ENCODE measurements at regions not wholly inside any gene's neighbourhood (a gene's known extent, or its start where the extent isn't known, plus 50 kb on each side); places are given as distances from the start of the nearest gene placed in this dataset.

DNA sequence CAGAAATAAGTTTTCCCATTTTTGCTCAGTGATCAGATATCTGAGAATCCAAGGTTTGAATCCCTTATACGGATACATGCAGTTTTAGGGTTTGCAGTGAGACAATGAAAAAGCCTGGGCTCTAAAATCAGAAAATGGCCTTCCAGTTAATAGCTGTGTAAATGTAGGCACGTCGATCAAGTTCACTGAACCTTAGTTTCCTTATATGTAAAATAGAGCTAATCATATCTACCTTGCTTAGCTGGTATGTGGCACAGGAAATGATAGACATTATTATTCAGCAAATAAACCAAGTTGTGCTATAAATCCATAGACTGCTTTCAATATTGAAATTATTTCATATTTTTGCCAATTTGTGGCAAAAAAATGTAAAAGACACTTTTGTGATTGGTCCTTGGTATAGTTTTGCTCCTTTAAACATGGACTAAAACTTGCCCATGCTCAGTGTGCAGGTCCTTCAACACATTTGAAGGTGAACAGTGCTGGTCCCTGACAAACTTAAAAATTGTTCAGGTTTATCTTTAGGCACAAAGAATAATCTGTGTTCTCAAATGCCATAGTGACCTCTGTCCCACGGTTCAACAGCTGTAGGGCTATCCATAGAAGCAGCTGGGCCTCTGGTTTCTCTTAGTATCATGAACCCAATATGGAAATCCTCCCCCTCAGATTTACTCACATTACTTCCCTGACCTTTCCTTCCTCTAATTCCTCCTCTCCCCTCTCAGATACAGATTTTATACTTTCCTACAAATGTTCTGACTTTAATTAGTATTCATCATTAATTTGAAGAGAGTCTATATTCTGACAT is 51.0 kb downstream of the CCDC54 start:
- no peak for DNase-seq

DNA sequence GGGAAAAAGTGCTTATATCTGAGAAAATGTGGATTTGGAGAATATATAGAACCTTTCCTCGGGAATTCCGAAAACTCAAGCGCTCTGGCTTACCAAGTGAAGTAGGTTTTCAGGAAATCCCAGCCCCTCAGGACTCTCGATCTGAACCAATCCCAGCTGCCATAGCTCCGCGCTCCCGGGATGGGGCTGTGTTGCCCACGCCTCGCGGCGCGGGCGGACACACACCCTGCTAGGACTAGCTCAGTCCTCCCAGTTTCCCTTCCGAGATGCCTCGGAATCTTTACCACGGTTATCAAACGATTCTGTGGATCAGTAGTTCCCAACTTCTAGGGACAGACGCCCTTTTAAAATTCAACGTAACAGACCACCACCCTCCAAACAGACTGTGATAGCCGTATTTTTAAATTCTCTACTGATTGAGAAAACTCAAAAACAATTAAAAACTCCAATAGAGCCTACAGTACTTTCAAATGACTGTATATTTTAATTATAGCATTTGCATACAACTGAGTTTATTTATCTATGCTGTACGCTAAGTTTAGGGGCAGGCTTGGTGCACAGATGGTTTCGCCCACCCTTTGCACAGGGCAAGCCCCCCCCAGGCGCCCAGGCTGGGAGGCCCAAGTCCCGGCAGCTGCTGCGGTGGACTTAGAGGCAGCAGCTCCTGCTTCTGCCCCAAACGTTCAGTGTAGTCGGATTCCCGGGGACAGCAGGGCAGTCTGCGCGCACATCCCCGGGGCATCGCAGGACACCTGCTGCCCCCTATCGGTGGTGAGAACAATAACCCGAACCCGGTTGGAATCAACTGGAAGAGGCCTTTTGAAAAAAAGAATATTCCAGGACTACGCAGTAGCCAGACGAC is 52.3 kb downstream of the CCDC54 start:
- peak; percentile 75 to 80 for DNase-seq

DNA sequence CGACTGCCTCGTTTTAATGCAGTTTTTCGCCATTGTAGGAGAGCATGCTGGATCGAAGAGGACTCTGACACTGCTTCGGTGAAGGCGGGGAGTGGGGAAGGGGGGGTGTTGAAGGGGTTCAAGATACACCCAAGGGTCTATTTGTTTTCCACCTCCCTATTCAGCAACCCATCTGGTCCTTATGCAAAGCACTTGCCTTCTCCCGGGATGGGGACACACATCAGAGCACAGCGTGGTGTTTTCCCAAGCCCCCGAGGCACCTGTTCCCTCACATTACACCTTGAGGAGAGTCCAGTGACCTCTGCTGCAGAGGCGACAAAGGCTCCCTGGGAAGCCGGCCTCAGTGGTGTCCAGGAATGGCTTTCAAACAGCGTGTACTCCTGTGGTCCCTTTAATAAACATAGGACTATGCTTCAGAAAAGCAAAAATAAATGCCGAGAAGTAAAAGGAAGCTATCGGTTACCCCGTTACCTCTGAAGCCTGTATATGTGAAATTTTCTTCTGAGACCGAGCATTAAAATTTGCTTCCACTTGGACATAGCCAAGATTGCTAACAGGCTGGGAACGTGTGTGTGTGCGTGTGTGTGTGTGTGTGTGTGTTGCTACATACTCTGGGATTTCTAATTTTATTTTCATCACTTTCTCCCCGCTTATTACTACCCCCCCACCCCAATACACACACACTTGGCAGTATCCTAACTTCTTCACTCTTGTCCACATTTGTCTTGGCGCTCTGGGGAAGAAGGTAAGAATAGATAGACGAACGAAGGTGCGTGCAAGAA is 53.2 kb downstream of the CCDC54 start:
- no peak for DNase-seq

DNA sequence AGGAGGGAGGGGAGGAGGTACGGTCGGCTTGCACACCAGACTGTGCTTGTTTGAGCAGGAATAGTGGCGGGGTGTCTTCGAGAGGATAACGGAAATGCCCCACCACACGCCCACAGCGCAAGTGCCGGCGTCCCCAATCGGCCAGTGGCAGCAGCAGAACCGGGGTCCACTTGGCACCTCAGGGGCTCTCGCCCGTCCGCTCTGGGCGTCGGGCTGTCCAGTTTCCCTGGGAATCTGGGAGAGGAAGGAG is 53.7 kb downstream of the CCDC54 start:
- no peak for DNase-seq

DNA sequence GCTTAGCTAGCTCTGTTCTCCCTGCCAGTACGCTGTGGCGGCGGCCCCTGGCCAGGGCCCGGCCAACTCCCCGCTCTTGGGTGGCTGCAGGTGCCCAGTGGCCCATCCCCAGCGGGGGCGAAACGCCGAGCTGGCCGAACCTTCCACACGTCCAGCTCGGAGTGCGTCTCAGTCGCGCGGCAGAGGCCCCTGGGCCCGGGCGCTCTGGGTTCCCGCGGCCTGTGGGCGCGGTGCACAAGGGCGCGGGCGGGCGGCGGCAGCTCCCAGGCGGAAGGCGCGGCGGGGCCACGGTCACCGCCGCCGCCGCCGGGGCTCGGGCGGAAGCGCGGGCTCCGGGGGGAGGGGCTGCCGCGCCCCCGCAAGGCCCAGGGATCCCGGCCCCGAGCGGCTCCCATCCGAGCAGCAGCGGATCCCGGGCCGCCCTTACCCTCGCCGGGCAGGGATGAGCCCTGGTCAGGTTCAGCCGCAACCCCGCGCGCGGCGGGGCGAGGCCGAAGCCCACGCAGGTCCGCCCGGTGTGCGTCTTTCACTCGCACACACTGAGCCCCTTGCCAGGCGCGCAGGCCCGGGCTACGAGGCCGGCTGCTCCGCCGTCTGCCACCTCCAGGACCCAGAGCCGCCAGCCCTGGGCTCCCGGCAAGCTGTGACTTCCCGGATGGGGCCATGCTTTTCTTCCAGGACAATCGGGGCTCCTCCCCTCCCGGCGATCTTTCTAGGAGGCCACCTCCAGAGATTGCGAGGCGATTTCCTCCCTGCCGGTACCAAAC is 54.2 kb downstream of the CCDC54 start:
- peak; percentile 28 to 57 for DNase-seq

GRCh38 chr3:107432013-107432515 is 54.8 kb downstream of the CCDC54 start:
- peak in 1 of 2 donors; percentile 7 for DNase-seq

DNA sequence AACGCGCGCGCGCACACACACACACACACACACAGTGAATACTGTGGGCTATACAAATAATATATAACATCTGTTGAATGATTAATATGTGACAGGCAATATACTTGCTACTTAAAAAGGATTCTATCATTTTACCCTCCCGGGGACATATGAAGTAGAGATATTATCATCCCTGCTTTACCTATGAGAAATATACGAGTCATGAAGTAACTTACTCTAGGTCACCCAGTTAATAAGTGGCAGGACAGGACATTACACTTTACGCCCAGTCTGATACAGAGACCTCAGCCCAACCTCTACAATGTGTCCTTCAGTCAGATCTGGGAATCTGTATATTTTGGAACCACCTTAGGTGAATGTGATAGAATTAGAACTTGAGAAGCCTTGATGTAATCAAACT is 55.4 kb downstream of the CCDC54 start:
- no peak for DNase-seq

- DNase-seq, result no peak
Measured at GRCh38 chr3:107436029-107436428, 58.8 kb downstream of the CCDC54 start.

DNA sequence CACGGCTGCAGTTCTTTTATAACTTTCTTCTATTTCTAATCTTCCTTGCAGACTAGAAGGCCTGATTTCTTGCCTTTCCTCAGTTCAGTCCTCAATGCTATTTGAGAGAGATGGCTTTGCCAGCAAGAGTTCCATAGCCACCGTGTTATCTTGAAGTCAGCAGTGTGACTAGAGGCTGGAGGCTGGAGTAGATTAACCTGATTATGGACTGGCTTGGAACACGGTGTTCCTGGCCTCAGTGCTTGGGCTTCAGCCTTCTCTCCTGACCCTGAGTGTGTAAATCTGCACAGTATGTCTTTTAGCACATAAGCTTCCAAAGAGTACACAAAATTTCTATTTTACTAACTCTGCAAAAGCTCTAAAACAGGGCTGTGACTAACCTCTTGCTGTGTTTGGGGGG is 61.4 kb downstream of the CCDC54 start:
- DNase-seq, result no peak

DNA sequence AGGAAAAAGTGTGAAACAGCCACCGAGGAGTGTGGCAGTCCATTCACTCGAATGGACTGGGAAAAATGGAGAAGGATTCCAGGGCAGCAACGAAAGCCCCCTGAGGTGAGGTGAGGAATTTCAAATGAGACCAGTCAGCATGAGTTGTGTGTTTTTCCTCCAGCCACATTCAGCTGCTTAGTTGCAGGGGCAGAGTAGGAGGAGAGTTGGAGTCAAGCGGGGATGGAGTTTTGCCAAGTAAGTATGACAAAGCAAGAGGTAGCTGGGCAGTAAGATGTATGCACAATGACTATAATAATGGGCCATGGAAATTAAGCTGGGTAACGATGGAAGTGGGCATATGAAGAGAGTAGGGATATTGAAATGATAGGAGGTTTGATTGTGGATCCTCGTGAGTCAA is 64.4 kb downstream of the CCDC54 start:
- no peak for DNase-seq

DNA sequence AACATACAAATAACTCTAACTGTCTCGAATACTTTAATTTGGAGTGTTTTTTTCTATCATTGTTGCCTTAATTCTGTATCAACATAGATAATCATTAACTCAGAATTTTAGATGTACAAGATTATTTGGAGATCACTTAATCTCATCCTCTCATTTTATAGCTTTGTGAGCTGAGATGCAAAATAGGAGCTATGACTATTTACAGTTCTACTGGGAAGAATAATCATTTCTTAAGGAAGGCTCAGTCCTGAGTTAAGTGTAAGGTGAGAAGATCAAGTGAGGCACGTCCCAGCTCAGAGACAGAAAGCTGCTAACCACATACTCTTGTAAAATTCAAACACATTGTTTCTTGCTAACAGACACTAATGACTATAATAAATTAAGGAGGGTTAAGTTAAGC is 66.2 kb downstream of the CCDC54 start:
- DNase-seq, result no peak

DNA sequence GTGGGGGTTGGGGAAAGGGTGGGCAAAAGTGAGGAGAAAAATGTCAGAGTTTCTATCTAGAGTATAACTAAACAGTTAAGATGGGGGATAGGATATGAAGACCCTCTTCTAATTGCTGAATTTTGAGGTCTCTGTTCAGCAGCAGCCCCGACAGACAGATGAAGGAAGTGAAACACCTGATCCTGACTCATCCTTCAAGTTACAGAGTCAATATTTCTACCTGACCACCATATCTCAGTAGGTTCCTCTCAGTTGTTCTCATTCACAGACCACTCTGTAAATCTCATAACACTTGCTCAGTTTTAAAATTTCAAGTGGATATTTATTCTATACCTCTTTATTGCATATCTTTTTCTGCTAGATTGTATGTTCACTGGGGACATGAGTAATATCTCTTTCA is 69.5 kb downstream of the CCDC54 start:
- no peak for DNase-seq

- no peak for DNase-seq
Measured at GRCh38 chr3:107450254-107450893, 72.4 kb upstream of the BBX start.

DNA sequence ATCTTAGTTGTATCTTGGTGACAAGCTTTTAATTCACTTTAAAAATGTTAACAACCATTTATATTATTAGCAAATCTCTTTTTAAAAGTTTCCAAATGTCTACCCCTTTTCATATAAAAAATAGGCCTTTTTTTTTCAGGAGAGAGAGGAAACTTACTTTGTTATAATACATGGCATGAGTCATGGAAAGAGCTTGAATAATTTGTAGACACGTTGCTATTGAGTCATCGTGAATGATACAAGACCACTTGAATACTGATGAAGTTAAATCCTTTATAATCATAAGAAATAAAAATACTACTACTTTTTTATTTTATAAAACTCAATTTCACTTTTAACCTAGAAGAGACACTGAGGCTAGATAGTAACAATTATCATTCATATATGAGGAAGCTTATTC is 70.3 kb upstream of the BBX start:
- no peak for DNase-seq

- no peak for DNase-seq
Measured at GRCh38 chr3:107453504-107453903, 69.3 kb upstream of the BBX start.

DNA sequence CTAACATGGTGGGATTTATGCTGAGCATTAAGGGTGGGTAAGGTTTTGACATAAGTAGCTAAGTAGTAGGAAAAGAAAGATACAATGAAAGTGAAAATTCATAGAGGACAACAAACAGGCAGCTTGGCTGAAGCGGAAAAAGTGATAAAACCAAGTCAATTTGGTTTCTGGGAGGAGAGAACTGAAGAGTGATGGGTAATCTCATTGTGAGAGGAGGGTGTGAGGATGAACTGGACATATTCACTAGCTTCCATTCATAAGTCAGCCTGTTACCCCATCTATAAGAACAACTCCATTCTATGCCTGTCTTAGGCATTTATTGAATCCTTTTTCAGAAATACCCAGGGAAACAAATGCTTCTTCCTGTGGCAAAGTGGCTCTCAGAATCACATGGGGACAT is 67.1 kb upstream of the BBX start:
- DNase-seq, result no peak

DNA sequence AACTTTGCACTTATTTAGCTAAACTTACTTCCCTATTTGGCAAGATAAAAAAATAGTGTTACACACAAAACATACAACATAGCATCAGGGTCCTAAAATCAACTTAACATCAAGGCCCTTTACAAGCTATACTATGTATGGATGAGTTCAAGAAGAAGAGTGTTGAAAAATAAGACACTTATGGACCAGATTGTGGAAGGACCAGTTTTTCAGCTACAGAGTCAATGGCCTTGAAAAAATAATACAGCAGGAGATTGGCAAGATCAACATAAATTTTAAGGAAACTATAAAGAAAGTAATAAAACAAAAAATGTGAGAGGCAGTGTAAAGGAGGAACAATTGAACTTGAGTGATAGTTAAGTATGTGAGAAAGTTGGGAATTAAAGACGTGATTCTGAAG is 66.3 kb upstream of the BBX start:
- DNase-seq, result no peak

- no peak for DNase-seq
Measured at GRCh38 chr3:107458871-107459270, 63.9 kb upstream of the BBX start.

DNA sequence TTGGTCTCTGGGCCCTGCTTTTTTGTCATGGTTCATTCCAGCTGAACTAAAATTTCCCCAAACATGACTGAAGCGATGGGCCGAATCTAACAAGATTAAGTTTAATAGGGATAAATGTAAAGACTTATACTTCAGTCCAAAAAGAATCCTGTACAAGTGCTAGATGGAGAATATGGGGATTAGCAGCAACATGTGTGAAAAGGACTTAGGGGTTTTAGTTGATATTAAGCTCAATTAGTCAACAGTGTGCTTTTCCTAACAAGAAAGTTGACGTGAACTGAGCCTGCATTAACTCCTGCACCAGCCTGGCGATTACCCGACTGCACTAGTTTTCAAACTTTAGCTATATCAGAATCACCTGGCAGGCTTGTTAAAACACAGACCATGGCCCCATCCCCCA is 61.0 kb upstream of the BBX start:
- no peak for DNase-seq

GRCh38 chr3:107464037-107464436 is 58.7 kb upstream of the BBX start:
- no peak for DNase-seq

DNA sequence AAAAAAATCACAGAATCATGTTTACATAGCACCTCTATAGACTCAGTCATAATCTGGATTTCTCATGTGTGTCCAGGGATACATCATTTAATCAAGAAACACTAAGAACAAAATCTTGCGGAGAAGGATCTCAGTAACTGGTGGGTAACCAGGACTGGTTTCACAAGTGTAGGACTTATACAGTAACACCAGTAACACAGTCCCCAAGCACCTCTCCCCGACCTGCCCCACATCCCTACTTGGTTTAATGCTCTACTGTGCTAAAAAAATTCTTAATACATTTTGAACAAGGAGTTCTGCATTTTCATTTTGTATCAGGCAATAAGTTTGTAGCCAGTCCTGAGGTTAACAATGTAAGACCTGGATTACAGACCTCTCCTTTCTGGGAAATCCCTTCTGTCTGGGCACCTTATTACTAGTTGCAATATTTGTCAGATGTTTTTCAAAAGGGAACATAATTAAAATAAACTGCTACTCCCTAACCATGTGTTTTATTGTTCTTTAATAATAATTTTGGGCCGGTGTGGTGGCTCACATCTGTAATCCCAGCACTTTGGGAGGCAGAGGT is 57.6 kb upstream of the BBX start:
- no peak for DNase-seq

DNA sequence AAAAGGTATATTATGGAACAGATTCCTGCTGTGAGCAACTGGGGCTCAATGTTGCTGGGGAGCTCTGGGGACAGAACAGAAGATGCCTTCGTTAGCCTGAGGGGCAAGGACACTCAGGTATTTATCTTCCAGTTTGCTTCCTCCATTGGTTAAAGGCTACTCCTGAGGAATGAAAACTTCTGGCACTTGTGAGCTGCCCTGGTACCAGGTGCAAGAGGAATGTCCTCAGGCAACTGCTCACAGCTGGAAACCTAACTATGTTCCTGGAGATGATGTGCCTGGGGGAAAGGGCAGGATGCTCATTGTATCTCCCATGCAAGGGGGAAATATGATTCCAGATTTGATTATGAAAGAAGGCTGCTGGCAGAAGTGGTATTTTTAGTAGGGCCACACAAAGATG is 54.0 kb upstream of the BBX start:
- no peak for DNase-seq

Data from inflammatory macrophage (primary cell).